KMS-11 (cell line): ENCODE measurements at regions not wholly inside any gene's neighbourhood (a gene's known extent, or its start where the extent isn't known, plus 50 kb on each side); places are given as distances from the start of the nearest gene placed in this dataset.

Experiments used
- H2AFZ ChIP-seq: fragments of 200-600 bp; sonication (generic); 2 replicates; pipeline ENCODE4 v1.6.1; 2016; ENCODE audit warnings: antibody characterized with exemption, mixed run types, low read depth
- H3K27ac ChIP-seq: fragments of 200-600 bp; sonication (generic); 2 replicates; pipeline ENCODE4 v1.6.1; 2016; ENCODE audit warnings: mild to moderate bottlenecking, mixed run types
- H3K27me3 ChIP-seq: fragments of 200-600 bp; sonication (generic); 2 replicates; pipeline ENCODE4 v1.6.1; 2017; ENCODE audit warnings: mild to moderate bottlenecking, low read depth, mixed run types, moderate library complexity; ENCODE audit not compliant: insufficient read depth
- H3K36me3 ChIP-seq: fragments of 200-600 bp; sonication (generic); 2 replicates; pipeline ENCODE4 v1.6.1; 2017; ENCODE audit warnings: mild to moderate bottlenecking, mixed run types; ENCODE audit not compliant: insufficient read depth
- H3K4me1 ChIP-seq: fragments of 200-600 bp; sonication (generic); 2 replicates; pipeline ENCODE4 v1.6.1; 2016; ENCODE audit warnings: mild to moderate bottlenecking, low read depth, mixed run types; ENCODE audit not compliant: poor library complexity, severe bottlenecking
- H3K4me2 ChIP-seq: fragments of 200-600 bp; sonication (generic); 2 replicates; pipeline ENCODE4 v1.7.0; 2016; ENCODE audit warnings: mild to moderate bottlenecking, mixed run types
- H3K4me3 ChIP-seq: fragments of 200-600 bp; sonication (generic); IDR thresholded peaks from 2 replicates; pipeline ENCODE4 v1.6.1; 2017; ENCODE audit warnings: low read depth, low read length, mixed read lengths; ENCODE audit not compliant: insufficient read depth
- H3K79me2 ChIP-seq: fragments of 200-600 bp; sonication (generic); 2 replicates; pipeline ENCODE4 v1.6.1; 2016; ENCODE audit warnings: low read depth, mixed run types; ENCODE audit not compliant: insufficient read depth
- H3K9ac ChIP-seq: fragments of 200-600 bp; sonication (generic); 2 replicates; pipeline ENCODE4 v1.6.1; 2016; ENCODE audit warnings: mild to moderate bottlenecking, mixed run types
- H4K20me1 ChIP-seq: fragments of 200-600 bp; sonication (generic); 2 replicates; pipeline ENCODE4 v1.6.1; 2016; ENCODE audit warnings: mild to moderate bottlenecking, mixed run types; ENCODE audit not compliant: insufficient read depth
- TF ChIP-seq, protein P1 (sequence below): fragments of 200-600 bp; sonication (generic); conservative IDR thresholded peaks from 2 replicates; pipeline ENCODE4 v1.6.1; 2017; ENCODE audit warnings: low read depth, mild to moderate bottlenecking, antibody characterized with exemption, low read length, moderate library complexity, mixed read lengths

DNA sequence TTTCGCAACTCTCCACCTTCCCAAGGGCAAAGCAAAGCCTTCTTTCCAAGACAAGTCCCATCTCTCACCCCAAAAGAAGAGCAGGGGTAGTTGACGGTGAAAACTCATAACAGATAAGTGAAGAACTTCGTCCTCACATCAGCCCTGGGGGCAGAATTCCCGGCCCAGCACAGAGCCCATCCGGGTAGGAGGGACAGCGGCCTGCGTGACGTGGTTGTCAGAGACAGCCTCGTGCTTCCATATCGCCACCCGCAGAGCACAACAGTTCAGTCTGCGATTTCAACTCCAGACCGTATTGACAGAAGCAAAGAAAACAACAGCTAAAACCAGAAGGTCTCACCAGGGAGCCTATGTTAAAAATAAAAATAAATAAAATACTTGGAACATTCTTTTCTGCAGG lies 273.2 kb downstream of the SYK start:
- no peak overlapping the region for H3K9ac ChIP-seq
- no peaks in the 10 kb centered on the region for H3K36me3 ChIP-seq
- no peaks in the 10 kb centered on the region for H3K27me3 ChIP-seq
- no peak overlapping the region for H2AFZ ChIP-seq
- H3K4me2 ChIP-seq, result no peak overlapping the region
- no peaks in the 10 kb centered on the region for H3K79me2 ChIP-seq
- TF ChIP-seq, protein P1, sequence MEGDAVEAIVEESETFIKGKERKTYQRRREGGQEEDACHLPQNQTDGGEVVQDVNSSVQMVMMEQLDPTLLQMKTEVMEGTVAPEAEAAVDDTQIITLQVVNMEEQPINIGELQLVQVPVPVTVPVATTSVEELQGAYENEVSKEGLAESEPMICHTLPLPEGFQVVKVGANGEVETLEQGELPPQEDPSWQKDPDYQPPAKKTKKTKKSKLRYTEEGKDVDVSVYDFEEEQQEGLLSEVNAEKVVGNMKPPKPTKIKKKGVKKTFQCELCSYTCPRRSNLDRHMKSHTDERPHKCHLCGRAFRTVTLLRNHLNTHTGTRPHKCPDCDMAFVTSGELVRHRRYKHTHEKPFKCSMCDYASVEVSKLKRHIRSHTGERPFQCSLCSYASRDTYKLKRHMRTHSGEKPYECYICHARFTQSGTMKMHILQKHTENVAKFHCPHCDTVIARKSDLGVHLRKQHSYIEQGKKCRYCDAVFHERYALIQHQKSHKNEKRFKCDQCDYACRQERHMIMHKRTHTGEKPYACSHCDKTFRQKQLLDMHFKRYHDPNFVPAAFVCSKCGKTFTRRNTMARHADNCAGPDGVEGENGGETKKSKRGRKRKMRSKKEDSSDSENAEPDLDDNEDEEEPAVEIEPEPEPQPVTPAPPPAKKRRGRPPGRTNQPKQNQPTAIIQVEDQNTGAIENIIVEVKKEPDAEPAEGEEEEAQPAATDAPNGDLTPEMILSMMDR, result no peak
- H4K20me1 ChIP-seq, result no peaks in the 10 kb centered on the region
- no peak overlapping the region for H3K27ac ChIP-seq
- no peak overlapping the region for H3K4me3 ChIP-seq
- peaks cover 8% of the 10 kb centered on the region for H3K4me1 ChIP-seq

- Histone ChIP-seq H3K9ac (no peak overlapping the region), H3K27me3 (no peaks in the 10 kb centered on the region), H3K4me1 (peaks cover 8% of the 10 kb centered on the region), H4K20me1 (no peaks in the 10 kb centered on the region), H3K36me3 (no peaks in the 10 kb centered on the region), H3K79me2 (no peaks in the 10 kb centered on the region), H2AFZ (no peak overlapping the region), H3K4me3 (no peak overlapping the region), H3K27ac (no peak overlapping the region), H3K4me2 (no peak overlapping the region)
- TF ChIP-seq, protein P1, result no peak
Measured at GRCh38 chr9:91075279-91075678, 273.7 kb downstream of the SYK start.

GRCh38 chr9:91077624-91078368 lies 276.2 kb downstream of the SYK start:
- Histone ChIP-seq H3K4me1 (peaks cover 5% of the 10 kb centered on the region), H3K27me3 (no peaks in the 10 kb centered on the region), H3K4me3 (no peak overlapping the region), H3K79me2 (no peaks in the 10 kb centered on the region), H3K27ac (no peak overlapping the region), H3K9ac (no peak overlapping the region), H4K20me1 (no peaks in the 10 kb centered on the region), H2AFZ (no peak overlapping the region), H3K36me3 (no peaks in the 10 kb centered on the region), H3K4me2 (no peak overlapping the region)
- TF ChIP-seq, protein P1, result no peak

DNA sequence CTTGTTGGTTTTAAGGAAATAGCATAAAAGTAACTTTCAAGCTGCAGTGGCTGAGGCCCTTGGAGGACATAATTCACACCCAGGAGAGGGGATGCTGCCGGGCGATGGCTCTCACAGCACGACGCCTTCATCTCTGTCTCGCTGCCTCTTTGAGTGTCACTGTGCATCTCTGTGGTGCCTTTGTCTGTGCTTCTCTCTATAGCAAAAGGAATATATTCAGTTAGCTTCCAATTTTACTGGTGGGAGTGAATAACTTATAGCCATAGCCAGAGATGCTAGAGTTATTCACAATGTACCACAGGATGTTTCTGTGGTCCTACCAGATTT lies 276.7 kb downstream of the SYK start:
- Histone ChIP-seq H3K9ac (no peak overlapping the region), H4K20me1 (no peaks in the 10 kb centered on the region), H3K4me1 (peaks cover 5% of the 10 kb centered on the region), H3K27ac (no peak overlapping the region), H3K4me2 (no peak overlapping the region), H3K4me3 (no peak overlapping the region), H2AFZ (no peak overlapping the region), H3K36me3 (no peaks in the 10 kb centered on the region), H3K79me2 (no peaks in the 10 kb centered on the region), H3K27me3 (no peaks in the 10 kb centered on the region)
- TF ChIP-seq, protein P1, result no peak
